CD14-positive monocyte (primary cell): ENCODE measurements at regions not wholly inside any gene's neighbourhood (a gene's known extent, or its start where the extent isn't known, plus 50 kb on each side); places are given as distances from the start of the nearest gene placed in this dataset.

Experiments
- DNase-seq, 3 donors: peaks; one replicate each; pipeline ENCODE4 v3.0.0-alpha.2; 2011 to 2022
- H2AFZ ChIP-seq: 2 replicates; pipeline ENCODE4 v1.6.0; 2012; ENCODE audit warnings: mild to moderate bottlenecking, low read depth, low read length, inconsistent platforms; ENCODE audit not compliant: insufficient read depth, poor library complexity, severe bottlenecking
- H3K27ac ChIP-seq, 2 donors: 1 replicate in 1 of 2; 2 replicates in 1 of 2; pipeline ENCODE4 v1.5.1; 2012 to 2013; ENCODE audit warnings: low read length in 2 of 2, control low read depth in 1 of 2, inconsistent platforms in 1 of 2, low read depth in 1 of 2, mild to moderate bottlenecking in 1 of 2
- H3K27me3 ChIP-seq, 2 donors: one replicate each; pipeline versions ENCODE4 v1.6.0 to v1.6.1; 2011 to 2013; ENCODE audit warnings: low read length in 2 of 2; ENCODE audit not compliant: control insufficient read depth in 2 of 2, insufficient read depth in 2 of 2
- H3K36me3 ChIP-seq, 2 donors: replicated peaks in 1 of 2; 1 replicate in 1 of 2; 2 replicates in 1 of 2; pipeline versions ENCODE4 v1.5.1 to v1.6.1; 2012 to 2013; ENCODE audit warnings: low read length in 2 of 2, control low read depth in 1 of 2, inconsistent platforms in 1 of 2, mild to moderate bottlenecking in 1 of 2; ENCODE audit not compliant: insufficient read depth in 2 of 2, control insufficient read depth in 1 of 2
- H3K4me1 ChIP-seq, 2 donors: 1 replicate in 1 of 2; 2 replicates in 1 of 2; pipeline versions ENCODE4 v1.5.1 to v1.6.1; 2012 to 2013; ENCODE audit warnings: low read length in 2 of 2, control low read depth in 1 of 2, inconsistent platforms in 1 of 2, mild to moderate bottlenecking in 1 of 2, moderate library complexity in 1 of 2; ENCODE audit not compliant: insufficient read depth in 2 of 2, control insufficient read depth in 1 of 2
- H3K4me2 ChIP-seq: replicated peaks from 2 replicates; pipeline ENCODE3; 2012; ENCODE audit warnings: low read length, moderate library complexity, mild to moderate bottlenecking; ENCODE audit not compliant: poor library complexity, severe bottlenecking; ENCODE audit errors: extremely low read depth
- H3K4me3 ChIP-seq, 3 experiments: fragments of 200-600 bp in 1 of 3; sonication (generic) in 1 of 3; replicated peaks in 1 of 3; 1 replicate in 2 of 3; 2 replicates in 1 of 3; pipeline ENCODE4 v1.5.1; 2011 to 2013; ENCODE audit warnings: low read length in 3 of 3, mild to moderate bottlenecking in 3 of 3, control low read depth in 2 of 3, low read depth in 2 of 3, inconsistent platforms in 1 of 3, moderate library complexity in 1 of 3
- H3K79me2 ChIP-seq: 2 replicates; pipeline ENCODE4 v1.6.0; 2012; ENCODE audit warnings: mild to moderate bottlenecking, control low read depth, inconsistent platforms, low read length, moderate library complexity; ENCODE audit not compliant: insufficient read depth
- H3K9ac ChIP-seq: 2 replicates; pipeline ENCODE4 v1.6.0; 2017; ENCODE audit warnings: low read length, mild to moderate bottlenecking; ENCODE audit not compliant: insufficient read depth, poor library complexity, severe bottlenecking
- H3K9me3 ChIP-seq, 2 donors: replicated peaks in 1 of 2; 1 replicate in 1 of 2; 2 replicates in 1 of 2; pipeline versions ENCODE4 v1.5.1 to v1.6.1; 2012 to 2013; ENCODE audit warnings: low read length in 2 of 2, control low read depth in 1 of 2; ENCODE audit not compliant: control insufficient read depth in 1 of 2, insufficient read depth in 1 of 2
- H4K20me1 ChIP-seq: 2 replicates; pipeline ENCODE4 v1.6.0; 2012; ENCODE audit warnings: mild to moderate bottlenecking, low read length, control low read depth, moderate library complexity; ENCODE audit not compliant: insufficient read depth
- H3K27ac Mint-ChIP-seq, 7 donors: one replicate each; pipeline ENCODE4 v1.8.0; 2020; ENCODE audit warnings: mild to moderate bottlenecking in 7 of 7, mixed read lengths in 7 of 7, moderate library complexity in 6 of 7, inconsistent platforms in 2 of 7
- H3K27me3 Mint-ChIP-seq, 3 donors: one replicate each; pipeline ENCODE4 v1.8.0; 2021 to 2022; ENCODE audit warnings: low read depth in 3 of 3, mild to moderate bottlenecking in 3 of 3, mixed read lengths in 3 of 3, moderate library complexity in 3 of 3, inconsistent platforms in 1 of 3
- H3K36me3 Mint-ChIP-seq, 2 donors: one replicate each; pipeline ENCODE4 v1.8.0; 2020; ENCODE audit warnings: mixed read lengths in 2 of 2, inconsistent platforms in 1 of 2, mild to moderate bottlenecking in 1 of 2
- H3K4me1 Mint-ChIP-seq: one replicate; pipeline ENCODE4 v1.8.0; 2020; ENCODE audit warnings: mild to moderate bottlenecking, mixed read lengths
- H3K4me3 Mint-ChIP-seq, 2 donors: one replicate each; pipeline ENCODE4 v1.8.0; 2020; ENCODE audit warnings: mild to moderate bottlenecking in 2 of 2, mixed read lengths in 2 of 2, moderate library complexity in 1 of 2
- H3K9me3 Mint-ChIP-seq, 7 donors: one replicate each; pipeline ENCODE4 v1.8.0; 2020 to 2022; ENCODE audit warnings: mixed read lengths in 7 of 7, mild to moderate bottlenecking in 6 of 7, moderate library complexity in 6 of 7, inconsistent platforms in 2 of 7
- CTCF ChIP-seq: fragments of 200-600 bp; IDR thresholded peaks from one replicate; pipeline ENCODE4 v1.8.0; 2022; ENCODE audit warnings: antibody characterized with exemption, mild to moderate bottlenecking
- WGBS: methylation state at CpG from one replicate; pipeline ENCODE4 v1.1.5; 2013; ENCODE audit warnings: missing lambda C conversion rate; ENCODE audit not compliant: insufficient coverage; 5-methylcytosine and 5-hydroxymethylcytosine counted together
- intact Hi-C, 2 donors: fragments of 100-400 bp; cut with micrococcal nuclease; formaldehyde crosslinking; loops; one replicate each; pipeline versions ENCODE4 v1.15.0 to v1.15.1; 2023

- H3K27ac Mint-ChIP-seq: no peak overlapping the region
- no peaks in the 10 kb centered on the region for H3K27me3 ChIP-seq
- no peaks in the 10 kb centered on the region for H3K4me1 ChIP-seq
- no peak for DNase-seq
- no peak for TF ChIP-seq CTCF
- H3K4me2 ChIP-seq: no peak overlapping the region
- peaks cover 0 to 2% (median 0%) of the 10 kb centered on the region in 3 donors for H3K27me3 Mint-ChIP-seq
- no peaks in the 10 kb centered on the region for H3K4me1 Mint-ChIP-seq
- H3K79me2 ChIP-seq: no peaks in the 10 kb centered on the region
- H3K9me3 Mint-ChIP-seq: peaks cover 0 to 1% (median 0%) of the 10 kb centered on the region in 7 donors
- H3K4me3 Mint-ChIP-seq: no peak overlapping the region
- no peak overlapping the region for H3K9ac ChIP-seq
- H4K20me1 ChIP-seq: no peaks in the 10 kb centered on the region
- no peak overlapping the region for H3K27ac ChIP-seq
- no peaks in the 10 kb centered on the region for H3K9me3 ChIP-seq
- no peak overlapping the region for H3K4me3 ChIP-seq
- no peaks in the 10 kb centered on the region for H3K36me3 ChIP-seq
- H3K36me3 Mint-ChIP-seq: no peaks in the 10 kb centered on the region
- no peak overlapping the region for H2AFZ ChIP-seq
- intact Hi-C loops: no loop called here
Observed at GRCh38 chr18:64562651-64563050, 413.8 kb upstream of the LINC00305 start.

GRCh38 chr18:64546451-64546850, 397.6 kb upstream of the LINC00305 start:
- intact Hi-C loops: no loop called here
- no peak overlapping the region for H3K27ac ChIP-seq
- H3K27ac Mint-ChIP-seq: no peak overlapping the region
- no CpG with 5 or more reads among the region's 4 CpGs for WGBS
- peaks cover 0 to 2% (median 1%) of the 10 kb centered on the region in 3 donors for H3K27me3 Mint-ChIP-seq
- H3K4me1 ChIP-seq: no peaks in the 10 kb centered on the region
- no peaks in the 10 kb centered on the region for H3K27me3 ChIP-seq
- no peaks in the 10 kb centered on the region for H4K20me1 ChIP-seq
- no peaks in the 10 kb centered on the region for H3K36me3 ChIP-seq
- H3K36me3 Mint-ChIP-seq: no peaks in the 10 kb centered on the region
- DNase-seq: no peak
- H3K9ac ChIP-seq: no peak overlapping the region
- H3K4me3 ChIP-seq: no peak overlapping the region
- no peaks in the 10 kb centered on the region for H3K9me3 ChIP-seq
- H2AFZ ChIP-seq: no peak overlapping the region
- no peaks in the 10 kb centered on the region for H3K4me1 Mint-ChIP-seq
- no peak overlapping the region for H3K4me2 ChIP-seq
- H3K9me3 Mint-ChIP-seq: peaks cover 0 to 4% (median 0%) of the 10 kb centered on the region in 7 donors
- TF ChIP-seq CTCF: no peak
- H3K4me3 Mint-ChIP-seq: no peak overlapping the region
- H3K79me2 ChIP-seq: no peaks in the 10 kb centered on the region
